GM23248 (cell line): ENCODE measurements at regions not wholly inside any gene's neighbourhood (a gene's known extent, or its start where the extent isn't known, plus 50 kb on each side); places are given as distances from the start of the nearest gene placed in this dataset.

ENCODE experiments used
- EZH2 ChIP-seq: fragments of 200-600 bp; sonication (generic); IDR thresholded peaks from 2 replicates; pipeline ENCODE4 v1.6.1; 2018; ENCODE audit warnings: antibody characterized with exemption, mild to moderate bottlenecking; ENCODE audit not compliant: insufficient read depth, poor library complexity, severe bottlenecking
- EZH2phosphoT487 ChIP-seq: fragments of 200-600 bp; sonication (generic); IDR thresholded peaks from 2 replicates; pipeline ENCODE4 v1.6.1; 2018; ENCODE audit warnings: antibody characterized with exemption, moderate library complexity, mild to moderate bottlenecking, low read depth; ENCODE audit not compliant: insufficient read depth

GRCh38 chr5:99081711-99082110 lies 152.9 kb upstream of the CHD1 start:
- no peak for TF ChIP-seq EZH2
- no peak for TF ChIP-seq EZH2phosphoT487
